Hematopoietic multipotent progenitor cell treated with erythropoietin and hydrocortisone succinate and interleukin-3 and kit ligand, for 8 days (in vitro differentiated cells): ENCODE measurements at regions not wholly inside any gene's neighbourhood (a gene's known extent, or its start where the extent isn't known, plus 50 kb on each side); places are given as distances from the start of the nearest gene placed in this dataset.
"Not testable (repeated sequence)": the region's sequence is repeated elsewhere in the genome, so short reads cannot be mapped to it uniquely, and the experiment has no call there.

Experiments
- DNase-seq: peaks from one replicate; pipeline ENCODE4 v3.0.0-alpha.2; 2015

DNA sequence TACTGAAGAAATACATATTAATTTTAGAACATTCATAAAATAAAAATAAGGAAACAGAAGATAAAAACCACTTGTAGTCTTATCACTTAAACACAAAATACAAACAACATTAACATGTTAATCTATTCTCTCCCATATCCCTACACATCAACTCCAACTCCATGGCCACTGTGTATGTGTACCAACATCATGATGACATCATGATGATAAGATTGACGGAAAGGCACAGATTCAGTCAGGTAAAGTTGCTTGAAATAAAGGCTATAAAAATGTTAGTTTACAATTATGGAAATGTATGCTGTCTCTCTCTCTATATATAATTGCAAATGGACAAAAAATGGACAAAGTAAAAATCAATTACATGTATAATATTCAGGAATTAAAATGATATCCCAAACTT lies 388.5 kb upstream of the UBE2E3 start:
- DNase-seq, result no peak

- DNase-seq, result not testable (repeated sequence)
These were observed 389.2 kb upstream of the UBE2E3 start for GRCh38 chr2:180591093-180591781.

- no peak for DNase-seq
These were observed 396.8 kb upstream of the UBE2E3 start for GRCh38 chr2:180583441-180584140.

DNA sequence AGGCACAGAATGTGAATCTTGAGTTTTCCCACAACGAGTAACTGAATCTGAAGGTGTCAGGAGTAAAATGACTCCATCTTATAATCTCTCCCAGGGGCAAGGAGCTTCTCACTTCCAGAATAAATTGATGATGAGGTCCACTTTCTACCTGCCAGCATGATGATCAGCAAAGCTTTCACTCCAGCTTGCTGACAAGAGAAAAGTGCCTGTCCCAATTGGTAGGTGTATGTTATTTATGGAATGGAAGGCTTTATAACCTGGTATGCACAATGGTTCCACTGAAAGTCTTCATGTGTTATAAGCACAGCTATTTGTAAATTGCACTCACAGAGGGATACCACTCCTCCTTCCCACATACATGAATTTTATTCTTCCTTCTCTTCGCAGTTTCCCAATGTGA lies 401.0 kb upstream of the UBE2E3 start:
- DNase-seq, result no peak

DNA sequence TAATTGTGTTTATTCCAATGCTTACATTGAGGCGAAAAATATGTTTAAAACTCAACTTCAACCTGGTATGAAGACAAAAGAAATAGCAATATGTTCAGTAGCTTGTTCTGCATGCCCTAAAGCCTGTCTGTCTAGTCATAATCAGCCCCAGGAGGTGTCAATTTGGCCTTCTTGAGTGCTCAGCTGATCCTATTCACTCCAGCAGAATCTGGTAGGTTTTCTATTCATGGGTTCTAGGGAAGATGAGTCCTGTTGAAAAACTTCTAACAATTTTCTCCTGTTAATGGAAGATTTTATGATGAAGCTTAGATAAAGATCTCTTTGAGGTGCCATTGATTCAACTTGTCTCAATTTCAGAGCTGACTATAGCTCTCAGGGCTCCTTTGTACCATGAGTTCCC lies 402.0 kb upstream of the UBE2E3 start:
- no peak for DNase-seq

DNA sequence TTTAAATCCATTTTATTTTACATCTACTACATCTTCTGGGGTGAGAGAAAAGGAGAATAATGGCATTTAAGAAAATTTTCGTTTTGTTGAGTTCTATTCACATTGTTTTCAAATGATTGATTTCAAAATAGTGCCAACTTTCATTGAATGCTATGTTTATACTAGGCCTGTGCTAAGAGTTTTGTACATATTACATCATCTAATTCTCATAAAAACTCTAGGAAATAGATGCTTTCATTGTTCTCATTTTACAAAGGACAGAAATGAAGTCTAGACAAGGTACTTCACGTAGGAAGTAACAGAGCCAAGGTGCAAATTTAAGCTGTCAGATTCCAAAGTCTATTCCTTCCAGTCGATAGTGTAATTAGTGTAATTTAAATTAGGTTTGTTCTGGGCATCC lies 402.8 kb upstream of the UBE2E3 start:
- DNase-seq, result no peak

GRCh38 chr2:180573951-180574350 lies 406.5 kb upstream of the UBE2E3 start:
- DNase-seq, result no peak

GRCh38 chr2:180572346-180572745 lies 408.1 kb upstream of the UBE2E3 start:
- DNase-seq, result no peak

- DNase-seq, result no peak
These were observed 408.8 kb upstream of the UBE2E3 start for GRCh38 chr2:180571559-180571958.

- no peak for DNase-seq
These were observed 409.5 kb upstream of the UBE2E3 start for GRCh38 chr2:180570864-180571263.

- no peak for DNase-seq
These were observed 416.4 kb upstream of the UBE2E3 start for GRCh38 chr2:180564051-180564450.

DNA sequence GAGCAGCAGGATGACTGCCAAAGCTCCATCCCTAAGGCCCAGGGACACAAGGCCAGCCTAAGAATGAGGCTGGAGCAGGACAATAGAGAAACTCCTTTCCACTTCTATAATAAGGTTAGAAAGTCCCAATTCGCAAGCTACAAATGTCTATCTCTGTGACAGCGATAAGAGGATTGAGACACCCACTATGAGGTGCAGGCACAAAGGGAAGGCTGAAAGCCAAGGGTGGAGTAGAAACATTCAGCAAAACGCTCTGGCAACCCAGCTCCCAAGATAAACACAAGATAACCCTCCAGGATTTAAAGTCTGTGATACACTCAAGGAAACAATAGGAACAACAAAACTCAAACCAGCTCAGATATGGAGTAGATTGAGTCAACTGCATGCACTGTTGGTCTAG lies 418.0 kb upstream of the UBE2E3 start:
- DNase-seq, result no peak

DNA sequence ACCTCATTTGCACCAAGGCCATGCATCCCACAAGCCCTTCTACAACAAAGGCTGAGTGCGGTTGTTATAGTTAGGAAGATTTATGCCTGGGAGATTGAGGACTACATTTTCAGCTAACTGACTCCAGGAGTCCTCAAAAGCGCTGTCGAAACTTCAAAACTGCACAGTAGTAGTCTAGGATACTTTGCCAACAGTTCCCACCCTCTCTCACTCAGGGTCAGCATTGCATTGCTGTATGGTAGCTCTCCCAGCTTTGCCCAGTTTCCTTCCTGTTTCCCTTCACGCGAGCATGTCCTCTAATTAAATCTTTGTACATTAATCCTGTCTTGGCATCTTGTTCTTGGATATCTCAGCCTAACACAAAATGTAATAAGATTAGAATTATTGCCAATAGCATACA lies 420.6 kb upstream of the UBE2E3 start:
- DNase-seq, result no peak

GRCh38 chr2:180559038-180559437 lies 421.4 kb upstream of the UBE2E3 start:
- no peak for DNase-seq

- no peak for DNase-seq
These were observed 424.9 kb upstream of the UBE2E3 start for GRCh38 chr2:180555391-180555965.

DNA sequence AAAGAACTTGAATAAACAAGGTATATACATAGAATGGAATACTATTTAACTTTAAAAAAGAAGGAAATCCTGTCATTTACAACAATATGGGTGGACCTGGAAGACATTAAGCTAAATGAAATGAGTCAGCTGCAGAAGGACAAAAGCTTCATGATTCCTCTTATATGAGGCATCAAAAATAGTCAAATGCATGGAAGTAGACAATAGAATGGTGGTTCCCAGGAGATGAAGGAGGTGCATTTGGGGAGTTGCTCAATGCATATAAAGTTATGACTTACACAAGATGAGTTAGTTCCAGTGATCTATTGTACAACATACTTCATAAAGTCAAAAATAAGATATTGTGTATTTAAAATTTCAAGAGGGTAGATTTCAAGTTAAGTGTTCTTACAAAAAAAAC lies 426.1 kb upstream of the UBE2E3 start:
- DNase-seq, result no peak

DNA sequence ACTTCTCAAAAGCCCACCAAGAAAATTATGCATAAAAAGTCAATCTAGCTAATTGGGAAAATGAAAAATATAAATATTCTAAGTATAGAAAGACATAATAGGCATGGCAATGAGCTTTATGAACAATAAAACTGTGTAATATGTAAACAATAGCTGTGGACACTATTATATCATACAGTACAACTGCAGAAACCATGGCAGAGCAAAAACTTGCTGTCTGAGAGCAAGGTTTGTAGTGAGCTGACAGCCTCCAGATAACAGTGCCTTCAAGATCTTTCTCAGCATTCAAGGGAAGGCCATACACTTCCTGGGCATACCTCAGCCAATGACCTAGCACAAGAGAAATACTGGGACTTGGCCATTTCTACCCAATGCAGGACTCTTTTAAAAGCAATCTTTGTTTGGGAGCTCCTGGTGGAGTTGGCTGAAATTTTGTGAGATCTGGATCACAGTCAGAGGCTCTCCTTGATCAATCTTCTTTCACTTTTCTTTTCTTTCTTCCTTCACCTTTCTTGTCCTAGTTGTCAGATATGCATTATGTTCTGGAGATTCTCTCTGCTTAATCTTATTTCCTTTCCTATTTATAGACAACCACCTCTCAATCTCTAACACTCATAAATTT lies 427.2 kb upstream of the UBE2E3 start:
- DNase-seq, result no peak

DNA sequence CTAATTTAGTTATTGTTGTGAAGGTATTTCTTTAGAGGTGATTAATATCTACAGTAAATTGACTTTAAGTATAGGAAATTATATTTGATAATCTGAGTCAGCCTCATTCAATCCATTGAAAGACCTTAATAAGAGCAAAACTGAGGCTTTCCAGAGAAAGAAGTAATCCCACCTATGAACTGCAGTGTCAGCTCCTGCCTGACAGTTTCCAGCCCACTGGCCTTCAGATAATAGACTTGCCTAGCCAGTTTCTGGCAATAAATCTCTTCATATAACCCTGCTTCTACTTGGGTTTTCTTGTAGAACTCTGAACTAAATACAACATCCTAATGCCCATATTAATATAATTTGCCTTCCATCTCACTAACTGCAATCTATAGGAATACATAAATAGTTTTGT lies 437.9 kb upstream of the UBE2E3 start:
- DNase-seq, result no peak

GRCh38 chr2:180540761-180541160 lies 439.6 kb upstream of the UBE2E3 start:
- no peak for DNase-seq

- no peak for DNase-seq
These were observed 440.9 kb upstream of the UBE2E3 start for GRCh38 chr2:180539541-180539940.

DNA sequence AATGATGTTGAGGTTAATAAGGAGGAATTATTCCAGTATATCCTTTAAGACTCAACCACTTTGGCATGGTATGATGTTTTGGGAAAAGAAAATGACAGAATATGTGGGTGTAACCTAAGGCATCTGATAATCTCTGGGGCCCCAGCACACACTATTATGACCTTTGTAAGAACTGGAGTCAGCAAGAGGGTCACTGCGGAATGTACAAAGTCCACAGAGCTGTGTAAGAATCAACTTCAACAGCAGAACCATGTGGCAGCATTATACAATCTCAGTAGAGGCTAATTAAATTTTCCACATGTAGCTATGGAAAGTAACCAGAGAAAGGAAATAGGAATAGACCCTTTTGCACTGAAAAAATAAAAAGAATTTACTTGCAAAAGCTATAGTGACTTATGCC lies 445.1 kb upstream of the UBE2E3 start:
- no peak for DNase-seq

DNA sequence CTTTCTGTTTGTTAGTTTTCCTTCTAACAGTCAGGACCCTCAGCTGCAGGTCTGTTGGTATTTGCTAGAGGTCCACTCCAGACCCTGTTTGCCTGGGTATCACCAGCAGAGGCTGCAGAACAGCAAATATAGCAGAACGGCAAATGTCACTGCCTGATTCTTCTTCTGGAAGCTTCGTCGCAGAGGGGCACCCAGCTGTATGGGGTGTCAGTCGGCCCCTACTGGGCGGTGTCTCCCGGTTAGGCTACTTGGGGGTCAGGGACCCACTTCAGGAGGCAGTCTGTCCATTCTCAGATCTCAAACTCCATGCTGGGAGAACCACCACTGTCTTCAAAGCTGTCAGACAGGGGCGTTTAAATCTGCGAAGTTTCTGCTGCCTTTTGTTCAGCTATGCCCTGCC lies 448.6 kb upstream of the UBE2E3 start:
- DNase-seq, result not testable (repeated sequence)

DNA sequence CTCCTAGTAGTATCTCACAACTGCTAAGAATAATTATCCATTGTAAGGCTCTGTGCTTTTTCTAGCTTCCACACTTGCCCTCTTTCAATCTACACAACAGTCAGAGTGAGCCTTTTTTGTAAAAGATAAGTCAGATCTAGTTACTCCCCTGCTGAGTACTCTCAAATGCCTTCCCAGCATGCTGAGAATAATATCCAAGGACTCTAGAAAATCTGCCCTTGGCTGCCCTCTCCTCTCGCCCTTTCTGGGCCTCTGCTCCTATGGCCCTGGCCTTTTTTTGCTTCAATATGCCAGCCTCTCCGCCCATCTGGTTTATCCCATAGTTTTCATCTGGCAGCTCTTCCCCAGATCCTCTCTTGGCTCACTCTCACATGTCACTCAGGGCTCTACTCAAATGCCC lies 455.9 kb upstream of the UBE2E3 start:
- DNase-seq, result no peak
